ENCODE measurements at regions not wholly inside any gene's neighbourhood (a gene's known extent, or its start where the extent isn't known, plus 50 kb on each side); places are given as distances from the start of the nearest gene placed in this dataset.

- no peak for TF ChIP-seq CTCF (IDR thresholded peaks at IDR 0.05; ENCODE audit: borderline replicate concordance, insufficient read depth, low read depth, low read length)
- no peak overlapping the region for H3K4me3 ChIP-seq (ENCODE audit: low read depth, low read length)
Measured at GRCh38 chr3:170814822-170815221, 55.2 kb downstream of the RPL22L1 start.

DNA sequence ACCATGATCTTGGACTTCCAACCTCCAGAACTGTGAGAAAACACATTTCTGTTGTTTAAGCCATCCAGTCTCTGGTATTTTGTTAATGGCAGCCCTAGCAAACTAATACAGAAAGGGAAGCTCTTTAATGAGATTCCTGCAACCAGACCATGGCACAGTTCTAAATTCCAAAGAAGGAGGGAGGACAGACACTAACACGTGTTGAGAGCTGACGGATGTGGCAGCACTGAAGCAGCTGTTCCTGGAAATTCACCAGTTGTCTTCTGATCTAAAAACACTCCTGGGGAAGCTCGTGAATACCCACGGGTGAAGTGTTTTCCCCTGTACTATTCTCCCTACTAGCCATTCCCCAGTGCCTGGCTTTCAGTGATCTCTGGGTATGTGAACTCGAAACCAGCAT, 56.7 kb downstream of the RPL22L1 start:
- no peak for TF ChIP-seq CTCF (IDR thresholded peaks at IDR 0.05; ENCODE audit: borderline replicate concordance, insufficient read depth, low read depth, low read length)
- no peak overlapping the region for H3K4me3 ChIP-seq (ENCODE audit: low read depth, low read length)

DNA sequence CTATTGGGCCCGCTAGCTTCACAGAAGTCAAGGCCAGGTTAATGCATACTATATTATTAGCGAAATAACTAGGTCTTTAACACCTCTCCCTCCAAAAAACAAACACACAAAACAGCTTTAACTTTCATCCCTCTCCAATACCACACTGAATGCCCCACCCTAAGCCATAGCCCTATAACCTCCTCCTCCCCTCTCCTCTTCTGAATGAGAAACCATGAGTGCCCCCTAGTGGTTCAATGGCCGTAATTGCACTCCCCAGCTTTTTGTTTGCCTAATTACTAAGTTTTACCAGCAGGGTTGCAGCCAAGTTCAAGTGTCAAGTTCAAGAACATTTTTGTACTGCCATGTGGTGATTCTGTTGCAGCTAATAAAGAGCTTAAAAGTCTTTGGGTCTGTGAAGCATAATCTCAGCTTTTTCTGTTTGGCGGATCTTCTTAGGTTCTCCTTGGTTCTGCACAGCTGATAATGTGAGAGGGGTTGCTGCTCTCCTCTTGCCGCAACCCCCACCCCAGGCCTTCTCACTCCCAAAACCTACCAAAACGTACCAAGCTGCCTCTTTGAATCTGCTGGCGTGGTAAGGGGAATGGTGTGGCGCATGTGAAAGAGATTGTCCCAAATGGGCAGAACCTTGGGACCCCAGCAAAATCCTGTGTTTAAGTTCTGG, 57.9 kb downstream of the RPL22L1 start:
- peak; percentile 80 for TF ChIP-seq CTCF (IDR thresholded peaks at IDR 0.05; ENCODE audit: borderline replicate concordance, insufficient read depth, low read depth, low read length)
- H3K4me3 ChIP-seq (ENCODE audit: low read depth, low read length): no peak overlapping the region

DNA sequence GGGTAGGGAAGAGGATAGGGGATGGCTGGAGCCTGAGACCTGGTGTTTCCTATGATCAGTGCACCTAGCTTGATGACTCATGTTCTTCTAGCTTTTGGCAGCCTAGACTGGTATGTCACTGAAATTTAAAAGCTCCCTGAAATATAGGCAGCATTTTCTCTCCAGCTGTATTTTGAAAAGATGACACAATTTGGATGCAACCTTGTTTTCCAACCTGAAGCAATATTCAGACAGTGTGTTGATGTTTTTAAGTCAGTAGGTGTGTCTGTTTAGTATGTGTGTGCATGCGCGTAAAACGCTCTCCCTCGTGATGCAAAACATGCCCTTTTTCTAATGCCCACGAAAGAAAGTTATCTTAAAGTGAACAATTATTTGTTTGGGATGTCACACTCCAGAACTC, 58.5 kb downstream of the RPL22L1 start:
- no peak overlapping the region for H3K4me3 ChIP-seq (ENCODE audit: low read depth, low read length)
- no peak for TF ChIP-seq CTCF (IDR thresholded peaks at IDR 0.05; ENCODE audit: borderline replicate concordance, insufficient read depth, low read depth, low read length)

GRCh38 chr3:170809975-170810357, 60.0 kb downstream of the RPL22L1 start:
- H3K4me3 ChIP-seq (ENCODE audit: low read depth, low read length): no peak overlapping the region
- no peak for TF ChIP-seq CTCF (IDR thresholded peaks at IDR 0.05; ENCODE audit: borderline replicate concordance, insufficient read depth, low read depth, low read length)

- no peak overlapping the region for H3K4me3 ChIP-seq (ENCODE audit: low read depth, low read length)
- TF ChIP-seq CTCF (IDR thresholded peaks at IDR 0.05; ENCODE audit: borderline replicate concordance, insufficient read depth, low read depth, low read length): peak; percentile 52; the same call in 1 of the 2 replicates
Measured at GRCh38 chr3:170809007-170809974, 60.7 kb downstream of the RPL22L1 start.
